Esophagus (tissue), 2 donors: ENCODE measurements at regions not wholly inside any gene's neighbourhood (a gene's known extent, or its start where the extent isn't known, plus 50 kb on each side); places are given as distances from the start of the nearest gene placed in this dataset.

Experiments used
- H3K27ac ChIP-seq, 2 donors: one replicate each; pipeline ENCODE4 v1.5.1; 2013; ENCODE audit warnings: low read depth in 2 of 2, mild to moderate bottlenecking in 2 of 2, inconsistent platforms in 1 of 2, low read length in 1 of 2, moderate library complexity in 1 of 2
- H3K27me3 ChIP-seq, 2 donors: one replicate each; pipeline ENCODE4 v1.6.1; 2013; ENCODE audit warnings: low read length in 2 of 2, control low read depth in 1 of 2, mild to moderate bottlenecking in 1 of 2; ENCODE audit not compliant: insufficient read depth in 2 of 2, control insufficient read depth in 1 of 2
- H3K36me3 ChIP-seq, 2 donors: one replicate each; pipeline ENCODE4 v1.6.1; 2013; ENCODE audit warnings: low read length in 1 of 2; ENCODE audit not compliant: control insufficient read depth in 2 of 2, insufficient read depth in 2 of 2
- H3K4me1 ChIP-seq, 2 donors: one replicate each; pipeline ENCODE4 v1.6.1; 2013; ENCODE audit warnings: low read length in 1 of 2; ENCODE audit not compliant: control insufficient read depth in 2 of 2, insufficient read depth in 2 of 2
- H3K4me3 ChIP-seq, 2 donors: one replicate each; pipeline ENCODE4 v1.5.1; 2013; ENCODE audit warnings: low read length in 2 of 2, mild to moderate bottlenecking in 2 of 2, low read depth in 1 of 2, moderate library complexity in 1 of 2
- H3K9me3 ChIP-seq, 2 donors: one replicate each; pipeline ENCODE4 v1.6.1; 2013; ENCODE audit warnings: mild to moderate bottlenecking in 2 of 2, low read depth in 1 of 2, low read length in 1 of 2, moderate library complexity in 1 of 2; ENCODE audit not compliant: control insufficient read depth in 2 of 2, insufficient read depth in 1 of 2
- WGBS, 2 donors: extraction: QIAGEN DNeasy Blood & Tissue Kit; methylation state at CpG; one replicate each; pipeline ENCODE4 v1.1.7; 2013; 5-methylcytosine and 5-hydroxymethylcytosine counted together
- donor health status: healthy with polysubstance abuse.
- donor health status: Bipolar disorder and iron deficiency.

- 54 to 57% methylated on average over 2 of the region's 2 CpGs for WGBS, 2 donors
- Histone ChIP-seq H3K27ac (no peak overlapping the region), H3K4me3 (no peak overlapping the region), H3K36me3 (no peaks in the 10 kb centered on the region), H3K27me3 (no peaks in the 10 kb centered on the region), H3K9me3 (no peaks in the 10 kb centered on the region), H3K4me1 (peaks cover 0 to 9% of the 10 kb centered on the region in 2 donors)
Observed at GRCh38 chr15:66955871-66956585, 109.4 kb upstream of the SMAD3 start.

GRCh38 chr15:66956672-66957430, 108.6 kb upstream of the SMAD3 start:
- Histone ChIP-seq H3K27ac (peak overlapping the region in 1 of 2 donors; percentile 45), H3K36me3 (no peaks in the 10 kb centered on the region), H3K27me3 (no peaks in the 10 kb centered on the region), H3K9me3 (no peaks in the 10 kb centered on the region), H3K4me3 (no peak overlapping the region), H3K4me1 (peaks cover 0 to 9% of the 10 kb centered on the region in 2 donors)
- WGBS, 2 donors = 70 to 75% methylated on average over 9 of the region's 9 CpGs

GRCh38 chr15:66957431-66957720, 108.0 kb upstream of the SMAD3 start:
- Histone ChIP-seq H3K27me3 (no peaks in the 10 kb centered on the region), H3K9me3 (no peaks in the 10 kb centered on the region), H3K36me3 (no peaks in the 10 kb centered on the region), H3K4me1 (peaks cover 0 to 9% of the 10 kb centered on the region in 2 donors), H3K27ac (peak overlapping the region in 1 of 2 donors; percentile 45), H3K4me3 (no peak overlapping the region)
- WGBS, 2 donors = 51 to 65% methylated on average over 1 of the region's 1 CpG

- H3K27me3 ChIP-seq = no peaks in the 10 kb centered on the region
- no peaks in the 10 kb centered on the region for H3K36me3 ChIP-seq
- 90 to 92% methylated on average over 10 of the region's 10 CpGs for WGBS, 2 donors
- H3K4me3 ChIP-seq = no peak overlapping the region
- peaks cover 0 to 9% of the 10 kb centered on the region in 2 donors for H3K4me1 ChIP-seq
- H3K9me3 ChIP-seq = no peaks in the 10 kb centered on the region
- H3K27ac ChIP-seq = no peak overlapping the region
Observed at GRCh38 chr15:66959066-66959465, 106.3 kb upstream of the SMAD3 start.

GRCh38 chr15:66959875-66960274, 105.5 kb upstream of the SMAD3 start:
- Histone ChIP-seq H3K4me1 (peaks cover 0 to 9% of the 10 kb centered on the region in 2 donors), H3K4me3 (no peak overlapping the region), H3K27me3 (no peaks in the 10 kb centered on the region), H3K27ac (no peak overlapping the region), H3K9me3 (no peaks in the 10 kb centered on the region), H3K36me3 (no peaks in the 10 kb centered on the region)
- 63 to 83% methylated on average over 3 of the region's 3 CpGs for WGBS, 2 donors

DNA sequence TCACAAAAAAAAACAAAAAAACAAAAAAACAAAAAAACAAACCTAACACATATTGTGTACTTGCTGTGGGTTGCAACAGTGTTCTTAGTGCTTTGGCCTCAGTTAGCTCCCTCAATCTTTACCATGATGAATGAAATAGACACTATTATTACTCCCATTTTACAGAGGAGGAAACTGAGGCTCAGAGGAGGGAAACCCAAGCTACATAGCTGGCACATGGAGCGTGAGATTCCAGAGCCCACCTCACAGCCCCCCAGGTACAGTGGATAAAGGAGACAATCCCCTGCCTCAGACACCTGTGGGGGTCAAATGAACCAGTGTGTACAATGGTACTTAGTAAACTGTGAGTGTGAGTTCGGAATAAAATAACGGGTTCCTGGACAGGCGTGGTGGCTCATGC, 104.9 kb upstream of the SMAD3 start:
- 96 to 98% methylated on average over 4 of the region's 4 CpGs for WGBS, 2 donors
- Histone ChIP-seq H3K9me3 (no peaks in the 10 kb centered on the region), H3K36me3 (no peaks in the 10 kb centered on the region), H3K4me3 (no peak overlapping the region), H3K27ac (no peak overlapping the region), H3K27me3 (no peaks in the 10 kb centered on the region), H3K4me1 (peaks cover 0 to 9% of the 10 kb centered on the region in 2 donors)

- Histone ChIP-seq H3K36me3 (no peaks in the 10 kb centered on the region), H3K4me1 (peaks cover 0 to 7% of the 10 kb centered on the region in 2 donors), H3K27ac (no peak overlapping the region), H3K4me3 (no peak overlapping the region), H3K9me3 (no peaks in the 10 kb centered on the region), H3K27me3 (no peaks in the 10 kb centered on the region)
- 41 to 54% methylated on average over 5 of the region's 5 CpGs for WGBS, 2 donors
Observed at GRCh38 chr15:66961407-66961884, 104.0 kb upstream of the SMAD3 start.

GRCh38 chr15:66961901-66962300, 103.5 kb upstream of the SMAD3 start:
- no peaks in the 10 kb centered on the region for H3K9me3 ChIP-seq
- no peaks in the 10 kb centered on the region for H3K36me3 ChIP-seq
- peaks cover 0 to 2% of the 10 kb centered on the region in 2 donors for H3K4me1 ChIP-seq
- H3K27me3 ChIP-seq = no peaks in the 10 kb centered on the region
- WGBS, 2 donors = 88 to 90% methylated on average over 9 to 10 of the region's 10 CpGs
- no peak overlapping the region for H3K4me3 ChIP-seq
- H3K27ac ChIP-seq = no peak overlapping the region

DNA sequence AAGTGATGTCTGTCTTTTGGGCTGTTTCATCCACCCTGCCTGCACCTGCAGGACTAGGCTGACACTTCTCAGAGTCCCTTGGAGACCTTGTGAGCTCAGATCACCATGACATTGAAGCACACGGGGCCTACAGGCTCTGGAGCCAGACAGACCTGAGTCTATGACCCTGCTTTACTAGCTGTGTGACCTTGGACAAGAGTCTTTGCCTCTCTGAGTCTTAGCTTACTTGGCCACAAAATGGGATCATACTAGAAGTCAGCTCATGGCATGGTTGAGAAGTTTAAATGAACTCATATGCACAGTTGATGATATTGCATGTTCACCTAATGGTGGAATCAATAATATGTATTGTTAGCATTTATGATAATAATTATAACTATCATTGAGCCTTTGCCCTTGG, 102.9 kb upstream of the SMAD3 start:
- H3K27me3 ChIP-seq = no peaks in the 10 kb centered on the region
- no peak overlapping the region for H3K4me3 ChIP-seq
- H3K36me3 ChIP-seq = no peaks in the 10 kb centered on the region
- H3K4me1 ChIP-seq = no peaks in the 10 kb centered on the region
- WGBS, 2 donors = 81 to 89% methylated on average over 1 of the region's 1 CpG
- H3K9me3 ChIP-seq = no peaks in the 10 kb centered on the region
- H3K27ac ChIP-seq = no peak overlapping the region

DNA sequence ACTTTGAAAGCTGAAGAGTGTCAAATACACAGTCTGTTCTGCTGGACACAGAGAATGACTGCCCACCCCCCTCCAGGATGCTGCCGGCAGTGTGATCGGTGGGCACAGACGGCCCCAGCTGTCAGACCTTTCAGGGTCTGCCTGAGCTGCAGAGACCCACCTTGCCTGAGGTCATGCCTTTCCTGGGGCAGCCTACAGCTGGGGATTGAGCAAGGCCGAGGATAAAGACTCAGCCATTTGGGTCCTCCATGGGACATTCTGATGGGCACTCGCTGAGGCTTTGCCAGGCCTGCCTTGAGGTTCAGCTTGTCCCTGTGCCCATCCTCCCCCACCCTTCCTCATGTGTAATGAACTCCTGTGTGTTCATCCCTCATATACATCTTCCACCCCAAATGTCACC, 102.3 kb upstream of the SMAD3 start:
- WGBS, 2 donors = 84 to 92% methylated on average over 5 of the region's 5 CpGs
- H3K9me3 ChIP-seq = no peaks in the 10 kb centered on the region
- H3K36me3 ChIP-seq = no peaks in the 10 kb centered on the region
- H3K4me3 ChIP-seq = no peak overlapping the region
- H3K27me3 ChIP-seq = no peaks in the 10 kb centered on the region
- no peak overlapping the region for H3K27ac ChIP-seq
- H3K4me1 ChIP-seq = no peaks in the 10 kb centered on the region
